ENCODE measurements at regions not wholly inside any gene's neighbourhood (a gene's known extent, or its start where the extent isn't known, plus 50 kb on each side); places are given as distances from the start of the nearest gene placed in this dataset.

DNA sequence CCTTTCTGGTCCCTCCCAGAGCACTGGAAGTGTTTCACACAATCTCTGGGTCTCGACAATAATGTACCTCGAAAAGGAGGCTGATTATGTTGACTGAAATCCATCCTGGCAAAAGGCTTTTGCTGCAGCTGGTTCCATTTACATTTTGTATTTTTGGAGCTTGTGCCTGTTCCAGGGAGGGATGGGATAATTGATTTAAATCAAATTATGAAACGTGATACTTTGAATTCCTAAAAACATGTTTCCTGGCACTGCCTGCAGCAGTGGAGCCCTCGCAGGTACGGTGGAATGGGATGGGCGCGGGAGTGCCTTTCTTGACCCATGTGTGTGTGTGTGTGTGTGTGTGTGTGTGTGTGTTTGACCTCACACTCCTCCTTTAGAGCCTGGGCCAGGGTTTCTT, 455.5 kb upstream of the MEIS1 start:
- no peak for TF ChIP-seq CTCF (conservative IDR thresholded peaks at IDR 0.05; ENCODE audit: low read length)
- TF ChIP-seq EZH2phosphoT487 (IDR thresholded peaks at IDR 0.05; ENCODE audit: borderline replicate concordance): no peak

Data from Loucy (cell line).